Mesendoderm (in vitro differentiated cells): ENCODE measurements at regions not wholly inside any gene's neighbourhood (a gene's known extent, or its start where the extent isn't known, plus 50 kb on each side); places are given as distances from the start of the nearest gene placed in this dataset.

Source experiments
- DNase-seq: peaks from one replicate; pipeline ENCODE4 v3.0.0; 2013
- H2AK5ac ChIP-seq: 2 replicates; pipeline ENCODE4 v1.6.1; 2013; ENCODE audit warnings: low read length, inconsistent platforms
- H2BK120ac ChIP-seq: 2 replicates; pipeline ENCODE4 v1.6.1; 2013; ENCODE audit warnings: low read depth, mild to moderate bottlenecking, low read length, moderate library complexity, mixed read lengths
- H2BK15ac ChIP-seq: replicated peaks from 2 replicates; pipeline ENCODE4 v1.6.1; 2013; ENCODE audit warnings: low read depth, mild to moderate bottlenecking, moderate library complexity
- H2BK5ac ChIP-seq: 2 replicates; pipeline ENCODE4 v1.6.1; 2013; ENCODE audit warnings: low read length, inconsistent platforms
- H3K18ac ChIP-seq: 2 replicates; pipeline ENCODE4 v1.6.1; 2013; ENCODE audit warnings: mild to moderate bottlenecking, low read length, mixed read lengths
- H3K23ac ChIP-seq: one replicate; pipeline ENCODE4 v1.6.1; 2013; ENCODE audit warnings: low read length
- H3K27ac ChIP-seq: 2 replicates; pipeline ENCODE4 v1.5.1; 2013; ENCODE audit warnings: low read depth, mild to moderate bottlenecking, inconsistent platforms, low read length, moderate library complexity
- H3K27me3 ChIP-seq: 2 replicates; pipeline ENCODE4 v1.6.1; 2013; ENCODE audit warnings: low read length, control low read depth, mild to moderate bottlenecking, inconsistent platforms; ENCODE audit not compliant: insufficient read depth, poor library complexity
- H3K36me3 ChIP-seq: 2 replicates; pipeline ENCODE4 v1.6.1; 2013; ENCODE audit warnings: low read length, inconsistent platforms; ENCODE audit not compliant: control insufficient read depth, insufficient read depth
- H3K4ac ChIP-seq: one replicate; pipeline ENCODE4 v1.6.1; 2013; ENCODE audit warnings: low read depth, mild to moderate bottlenecking, low read length, moderate library complexity
- H3K4me1 ChIP-seq: 2 replicates; pipeline ENCODE4 v1.6.1; 2013; ENCODE audit warnings: low read depth, low read length, inconsistent platforms; ENCODE audit not compliant: control insufficient read depth
- H3K4me2 ChIP-seq: 2 replicates; pipeline ENCODE4 v1.6.1; 2013; ENCODE audit warnings: low read length
- H3K4me3 ChIP-seq: 2 replicates; pipeline ENCODE4 v1.5.1; 2013; ENCODE audit warnings: mild to moderate bottlenecking, low read length
- H3K56ac ChIP-seq: one replicate; pipeline ENCODE4 v1.6.1; 2013; ENCODE audit warnings: low read length
- H3K79me1 ChIP-seq: 2 replicates; pipeline ENCODE4 v1.6.1; 2013; ENCODE audit warnings: low read length, inconsistent platforms
- H3K79me2 ChIP-seq: 2 replicates; pipeline ENCODE4 v1.6.1; 2013; ENCODE audit warnings: mild to moderate bottlenecking, low read length; ENCODE audit not compliant: control insufficient read depth, insufficient read depth
- H3K9ac ChIP-seq: 2 replicates; pipeline ENCODE4 v1.6.1; 2013; ENCODE audit warnings: low read length, inconsistent platforms
- H4K5ac ChIP-seq: one replicate; pipeline ENCODE4 v1.6.1; 2013; ENCODE audit warnings: low read length
- H4K8ac ChIP-seq: one replicate; pipeline ENCODE4 v1.6.1; 2013; ENCODE audit warnings: low read depth, mild to moderate bottlenecking, control low read depth, low read length, moderate library complexity
- WGBS: extraction: QIAGEN DNeasy Blood & Tissue Kit; methylation state at CpG from one replicate; pipeline ENCODE4 v1.1.7; 2013; ENCODE audit warnings: low lambda C conversion rate, missing lambda C conversion rate; ENCODE audit not compliant: insufficient coverage; ENCODE audit errors: extremely low coverage; 5-methylcytosine and 5-hydroxymethylcytosine counted together

DNA sequence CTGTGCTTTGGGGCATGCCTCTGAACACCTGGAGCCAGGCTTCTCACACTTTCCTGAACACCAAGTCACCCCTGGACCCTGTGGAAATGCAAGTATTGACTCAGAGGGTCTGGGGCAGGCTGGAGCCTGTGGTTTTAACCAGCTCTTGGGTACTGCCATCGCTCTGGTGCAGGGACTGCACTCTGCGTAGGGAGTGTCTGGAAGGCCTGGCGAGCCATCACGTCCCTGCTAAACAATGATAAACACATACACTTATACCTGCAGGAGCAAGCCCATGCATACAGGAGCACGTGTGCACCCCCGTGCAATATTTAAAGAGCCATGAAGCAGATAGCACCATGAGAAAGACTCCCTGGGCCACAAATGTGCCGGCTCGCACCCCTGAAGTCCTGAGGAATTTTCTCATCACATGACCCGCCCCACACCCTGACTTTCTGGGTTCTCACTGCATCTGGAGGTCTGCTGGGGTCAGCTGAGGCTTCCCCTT, 267.7 kb downstream of the GADD45G start:
- Histone ChIP-seq H3K4me1 (no peaks in the 10 kb centered on the region), H4K5ac (no peak overlapping the region), H2AK5ac (no peak overlapping the region), H3K27ac (no peak overlapping the region), H3K4ac (no peak overlapping the region), H3K9ac (no peak overlapping the region), H3K4me2 (no peak overlapping the region), H2BK120ac (no peak overlapping the region), H3K18ac (no peak overlapping the region), H3K56ac (no peak overlapping the region), H2BK5ac (no peak overlapping the region), H3K79me1 (no peaks in the 10 kb centered on the region), H3K23ac (no peak overlapping the region), H3K79me2 (no peaks in the 10 kb centered on the region), H3K4me3 (no peak overlapping the region), H4K8ac (no peak overlapping the region), H2BK15ac (no peak overlapping the region), H3K27me3 (no peaks in the 10 kb centered on the region), H3K36me3 (no peaks in the 10 kb centered on the region)
- no CpG with 5 or more reads among the region's 9 CpGs for WGBS
- DNase-seq = no peak

DNA sequence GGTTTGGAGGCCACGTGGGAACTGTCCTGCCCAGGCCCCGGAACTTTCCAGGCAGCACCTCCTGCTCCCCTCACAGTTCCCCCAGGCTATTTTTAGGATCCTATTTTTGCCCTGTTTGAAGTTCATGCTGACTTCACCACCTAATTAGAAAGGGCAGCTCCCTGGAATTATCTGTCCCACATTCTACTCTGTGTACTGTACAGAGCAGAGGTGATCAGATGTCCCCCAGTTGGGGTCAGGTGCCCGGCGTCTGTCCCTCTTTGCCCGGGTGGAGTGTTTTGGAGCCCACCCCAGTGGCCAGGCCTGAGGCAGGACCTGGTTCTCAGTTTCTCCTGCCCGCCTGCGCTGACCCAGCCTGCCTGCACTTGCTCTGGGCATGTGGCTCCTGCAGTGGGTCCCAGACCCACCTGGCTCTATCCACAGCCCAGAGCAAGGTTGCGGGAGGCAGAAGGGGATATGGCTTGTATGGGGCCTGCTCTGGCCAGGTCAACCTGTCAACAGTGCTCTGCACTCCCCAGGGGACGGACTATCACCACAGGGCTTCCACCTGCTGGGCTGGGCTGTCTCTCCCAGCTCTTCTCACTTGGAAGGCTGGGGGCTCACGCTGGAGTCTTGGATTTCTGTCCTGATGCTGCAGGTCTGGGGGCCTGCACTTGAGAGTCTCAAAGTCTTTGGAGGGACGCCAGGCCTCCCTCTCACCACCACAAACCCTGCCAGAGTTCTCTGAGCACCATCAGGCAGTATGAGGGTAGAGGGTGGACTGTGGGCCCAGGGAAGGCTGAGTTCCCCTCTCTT, 268.3 kb downstream of the GADD45G start:
- no CpG with 5 or more reads among the region's 11 CpGs for WGBS
- Histone ChIP-seq H3K79me1 (no peaks in the 10 kb centered on the region), H4K5ac (no peak overlapping the region), H3K4me2 (no peak overlapping the region), H4K8ac (no peak overlapping the region), H3K4me3 (no peak overlapping the region), H3K27me3 (no peaks in the 10 kb centered on the region), H3K18ac (no peak overlapping the region), H3K4me1 (no peaks in the 10 kb centered on the region), H3K36me3 (no peaks in the 10 kb centered on the region), H2BK15ac (no peak overlapping the region), H3K9ac (no peak overlapping the region), H3K27ac (no peak overlapping the region), H3K56ac (no peak overlapping the region), H2AK5ac (no peak overlapping the region), H2BK120ac (no peak overlapping the region), H3K79me2 (no peaks in the 10 kb centered on the region), H3K4ac (no peak overlapping the region), H2BK5ac (no peak overlapping the region), H3K23ac (no peak overlapping the region)
- DNase-seq = no peak

DNA sequence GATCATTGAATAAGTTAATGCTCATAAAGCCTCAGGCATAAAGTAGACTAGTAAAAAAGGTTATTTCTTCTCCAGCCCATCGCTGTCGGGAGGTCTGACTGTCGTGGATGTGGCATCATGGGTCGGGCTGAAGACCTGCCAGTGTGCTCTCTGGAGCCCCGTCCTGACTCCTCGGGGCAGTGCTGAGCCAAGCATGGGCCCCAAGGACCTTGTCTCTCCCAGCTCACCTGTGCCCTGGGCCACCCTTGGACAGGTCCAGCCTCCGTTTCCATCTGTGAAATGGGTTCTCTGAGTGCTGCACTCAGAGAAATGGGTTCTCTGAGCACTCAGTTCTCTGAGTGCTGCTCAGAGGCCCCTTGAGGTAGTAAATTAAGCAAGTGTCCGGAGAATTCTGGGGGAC, 269.0 kb downstream of the GADD45G start:
- Histone ChIP-seq H3K9ac (no peak overlapping the region), H3K4ac (no peak overlapping the region), H2BK15ac (no peak overlapping the region), H3K18ac (no peak overlapping the region), H2AK5ac (no peak overlapping the region), H4K5ac (no peak overlapping the region), H3K23ac (no peak overlapping the region), H3K79me1 (no peaks in the 10 kb centered on the region), H3K4me1 (no peaks in the 10 kb centered on the region), H3K79me2 (no peaks in the 10 kb centered on the region), H3K27me3 (no peaks in the 10 kb centered on the region), H3K56ac (no peak overlapping the region), H2BK5ac (no peak overlapping the region), H3K27ac (no peak overlapping the region), H3K4me2 (no peak overlapping the region), H3K4me3 (no peak overlapping the region), H2BK120ac (no peak overlapping the region), H4K8ac (no peak overlapping the region), H3K36me3 (no peaks in the 10 kb centered on the region)
- DNase-seq = no peak
- WGBS = no CpG with 5 or more reads among the region's 8 CpGs

GRCh38 chr9:89874351-89875321, 269.8 kb downstream of the GADD45G start:
- no peak overlapping the region for H2BK15ac ChIP-seq
- no peak overlapping the region for H3K56ac ChIP-seq
- H3K4me3 ChIP-seq = no peak overlapping the region
- H2BK5ac ChIP-seq = no peak overlapping the region
- no peak overlapping the region for H3K9ac ChIP-seq
- no peak overlapping the region for H3K4ac ChIP-seq
- H3K4me2 ChIP-seq = no peak overlapping the region
- H3K18ac ChIP-seq = no peak overlapping the region
- H2AK5ac ChIP-seq = no peak overlapping the region
- H3K4me1 ChIP-seq = no peaks in the 10 kb centered on the region
- H3K79me2 ChIP-seq = no peaks in the 10 kb centered on the region
- H3K79me1 ChIP-seq = no peaks in the 10 kb centered on the region
- WGBS = no CpG with 5 or more reads among the region's 18 CpGs
- H3K27me3 ChIP-seq = no peaks in the 10 kb centered on the region
- no peak overlapping the region for H4K5ac ChIP-seq
- no peak for DNase-seq
- no peak overlapping the region for H2BK120ac ChIP-seq
- H3K23ac ChIP-seq = no peak overlapping the region
- H3K36me3 ChIP-seq = no peaks in the 10 kb centered on the region
- H4K8ac ChIP-seq = no peak overlapping the region
- no peak overlapping the region for H3K27ac ChIP-seq

GRCh38 chr9:89877051-89878002, 272.5 kb downstream of the GADD45G start:
- Histone ChIP-seq H3K23ac (no peak overlapping the region), H3K4me3 (no peak overlapping the region), H2AK5ac (no peak overlapping the region), H2BK15ac (no peak overlapping the region), H4K5ac (no peak overlapping the region), H3K56ac (no peak overlapping the region), H3K27ac (no peak overlapping the region), H3K79me2 (no peaks in the 10 kb centered on the region), H3K9ac (no peak overlapping the region), H3K27me3 (no peaks in the 10 kb centered on the region), H3K18ac (no peak overlapping the region), H2BK120ac (no peak overlapping the region), H3K79me1 (no peaks in the 10 kb centered on the region), H2BK5ac (no peak overlapping the region), H3K36me3 (no peaks in the 10 kb centered on the region), H4K8ac (no peak overlapping the region), H3K4me1 (no peaks in the 10 kb centered on the region), H3K4ac (no peak overlapping the region), H3K4me2 (no peak overlapping the region)
- WGBS = no CpG with 5 or more reads among the region's 18 CpGs
- no peak for DNase-seq
